IMR-90 (cell line): ENCODE measurements at regions not wholly inside any gene's neighbourhood (a gene's known extent, or its start where the extent isn't known, plus 50 kb on each side); places are given as distances from the start of the nearest gene placed in this dataset.

Experiments used
- BHLHE40 ChIP-seq: fragments of 150-350 bp; IDR thresholded peaks from 2 replicates; pipeline ENCODE4 v1.6.1; 2016; ENCODE audit warnings: mild to moderate bottlenecking, low read depth, low read length
- CHD1 ChIP-seq: IDR thresholded peaks from 2 replicates; pipeline ENCODE4 v1.6.1; 2012; ENCODE audit warnings: low read depth, low read length, improper control_type of control experiment
- FOS ChIP-seq: fragments of 150-350 bp; IDR thresholded peaks from 2 replicates; pipeline ENCODE4 v1.6.1; 2016; ENCODE audit warnings: low read depth, low read length
- MAFK ChIP-seq: IDR thresholded peaks from 2 replicates; pipeline ENCODE4 v1.6.1; 2012; ENCODE audit warnings: low read depth, low read length, improper control_type of control experiment
- MAZ ChIP-seq: IDR thresholded peaks from 2 replicates; pipeline ENCODE4 v1.6.1; 2012; ENCODE audit warnings: low read depth, mild to moderate bottlenecking, low read length, improper control_type of control experiment, moderate library complexity, borderline replicate concordance
- MXI1 ChIP-seq: IDR thresholded peaks from 2 replicates; pipeline ENCODE4 v1.6.1; 2012; ENCODE audit warnings: low read depth, mild to moderate bottlenecking, low read length, moderate library complexity, borderline replicate concordance
- POLR2A ChIP-seq: IDR thresholded peaks from 2 replicates; pipeline ENCODE4 v1.6.1; 2012; ENCODE audit warnings: mild to moderate bottlenecking, low read depth, low read length
- RAD21 ChIP-seq: IDR thresholded peaks from 2 replicates; pipeline ENCODE4 v1.6.1; 2012; ENCODE audit warnings: low read length, improper control_type of control experiment
- RCOR1 ChIP-seq: IDR thresholded peaks from 2 replicates; pipeline ENCODE4 v1.6.1; 2012; ENCODE audit warnings: mild to moderate bottlenecking, low read length, improper control_type of control experiment; ENCODE audit not compliant: insufficient replicate concordance
- RFX5 ChIP-seq: IDR thresholded peaks from 2 replicates; pipeline ENCODE4 v1.8.0; 2012; ENCODE audit warnings: low read depth, mild to moderate bottlenecking, low read length, moderate library complexity
- SMC3 ChIP-seq: fragments of 150-350 bp; IDR thresholded peaks from 2 replicates; pipeline ENCODE4 v1.6.1; 2016; ENCODE audit warnings: low read depth, mild to moderate bottlenecking, antibody characterized with exemption, low read length, moderate library complexity
- TF ChIP-seq, protein P1 (sequence below): conservative IDR thresholded peaks from 2 replicates; pipeline ENCODE4 v1.5.1; 2012; ENCODE audit warnings: mild to moderate bottlenecking, low read depth, low read length, improper control_type of control experiment
- TF ChIP-seq, protein P2 (sequence below): fragments of 150-350 bp; IDR thresholded peaks from 2 replicates; pipeline ENCODE4 v1.6.1; 2016; ENCODE audit warnings: low read depth, mild to moderate bottlenecking, low read length, moderate library complexity, borderline replicate concordance
- TF ChIP-seq, protein P3 (sequence below): fragments of 150-350 bp; IDR thresholded peaks from 2 replicates; pipeline ENCODE4 v1.6.1; 2017; ENCODE audit warnings: mild to moderate bottlenecking, antibody characterized with exemption, low read length, low read depth

DNA sequence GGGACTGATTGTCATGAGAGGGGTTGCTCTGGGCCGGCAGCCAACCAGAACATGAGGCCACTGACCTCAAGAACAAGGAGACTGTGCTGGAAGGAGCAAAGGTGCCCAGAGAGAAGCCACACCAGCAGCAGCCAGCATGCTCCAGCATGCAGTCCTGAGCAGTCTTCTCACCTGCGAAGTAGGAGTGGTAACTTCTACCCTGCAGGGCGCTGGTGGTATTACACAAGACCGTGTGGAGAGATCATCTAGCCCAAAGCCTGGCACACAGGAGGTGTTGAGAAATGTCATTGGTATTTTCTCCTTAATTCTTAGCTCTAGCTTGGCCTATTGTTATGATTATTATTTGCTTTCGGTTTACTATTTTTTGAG, 132.7 kb downstream of the TSN start:
- TF ChIP-seq RAD21: no peak
- TF ChIP-seq, protein P1, sequence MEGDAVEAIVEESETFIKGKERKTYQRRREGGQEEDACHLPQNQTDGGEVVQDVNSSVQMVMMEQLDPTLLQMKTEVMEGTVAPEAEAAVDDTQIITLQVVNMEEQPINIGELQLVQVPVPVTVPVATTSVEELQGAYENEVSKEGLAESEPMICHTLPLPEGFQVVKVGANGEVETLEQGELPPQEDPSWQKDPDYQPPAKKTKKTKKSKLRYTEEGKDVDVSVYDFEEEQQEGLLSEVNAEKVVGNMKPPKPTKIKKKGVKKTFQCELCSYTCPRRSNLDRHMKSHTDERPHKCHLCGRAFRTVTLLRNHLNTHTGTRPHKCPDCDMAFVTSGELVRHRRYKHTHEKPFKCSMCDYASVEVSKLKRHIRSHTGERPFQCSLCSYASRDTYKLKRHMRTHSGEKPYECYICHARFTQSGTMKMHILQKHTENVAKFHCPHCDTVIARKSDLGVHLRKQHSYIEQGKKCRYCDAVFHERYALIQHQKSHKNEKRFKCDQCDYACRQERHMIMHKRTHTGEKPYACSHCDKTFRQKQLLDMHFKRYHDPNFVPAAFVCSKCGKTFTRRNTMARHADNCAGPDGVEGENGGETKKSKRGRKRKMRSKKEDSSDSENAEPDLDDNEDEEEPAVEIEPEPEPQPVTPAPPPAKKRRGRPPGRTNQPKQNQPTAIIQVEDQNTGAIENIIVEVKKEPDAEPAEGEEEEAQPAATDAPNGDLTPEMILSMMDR: no peak
- TF ChIP-seq RFX5: no peak
- no peak for TF ChIP-seq MAZ
- TF ChIP-seq POLR2A: no peak
- TF ChIP-seq RCOR1: no peak
- TF ChIP-seq FOS: no peak
- TF ChIP-seq MAFK: no peak
- TF ChIP-seq BHLHE40: no peak
- TF ChIP-seq SMC3: no peak
- TF ChIP-seq CHD1: no peak
- TF ChIP-seq MXI1: no peak
- TF ChIP-seq, protein P2, sequence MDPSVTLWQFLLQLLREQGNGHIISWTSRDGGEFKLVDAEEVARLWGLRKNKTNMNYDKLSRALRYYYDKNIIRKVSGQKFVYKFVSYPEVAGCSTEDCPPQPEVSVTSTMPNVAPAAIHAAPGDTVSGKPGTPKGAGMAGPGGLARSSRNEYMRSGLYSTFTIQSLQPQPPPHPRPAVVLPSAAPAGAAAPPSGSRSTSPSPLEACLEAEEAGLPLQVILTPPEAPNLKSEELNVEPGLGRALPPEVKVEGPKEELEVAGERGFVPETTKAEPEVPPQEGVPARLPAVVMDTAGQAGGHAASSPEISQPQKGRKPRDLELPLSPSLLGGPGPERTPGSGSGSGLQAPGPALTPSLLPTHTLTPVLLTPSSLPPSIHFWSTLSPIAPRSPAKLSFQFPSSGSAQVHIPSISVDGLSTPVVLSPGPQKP: no peak
- TF ChIP-seq, protein P3, sequence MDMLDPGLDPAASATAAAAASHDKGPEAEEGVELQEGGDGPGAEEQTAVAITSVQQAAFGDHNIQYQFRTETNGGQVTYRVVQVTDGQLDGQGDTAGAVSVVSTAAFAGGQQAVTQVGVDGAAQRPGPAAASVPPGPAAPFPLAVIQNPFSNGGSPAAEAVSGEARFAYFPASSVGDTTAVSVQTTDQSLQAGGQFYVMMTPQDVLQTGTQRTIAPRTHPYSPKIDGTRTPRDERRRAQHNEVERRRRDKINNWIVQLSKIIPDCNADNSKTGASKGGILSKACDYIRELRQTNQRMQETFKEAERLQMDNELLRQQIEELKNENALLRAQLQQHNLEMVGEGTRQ: no peak
